SK-N-SH (cell line): ENCODE measurements at regions not wholly inside any gene's neighbourhood (a gene's known extent, or its start where the extent isn't known, plus 50 kb on each side); places are given as distances from the start of the nearest gene placed in this dataset.
A peak's percentile ranks its signal among the peaks of the same experiment; 100 is the strongest.

Experiments used
- ELF1 ChIP-seq: IDR thresholded peaks from 2 replicates; pipeline ENCODE4 v1.4.0; 2012
- EP300 ChIP-seq, 2 experiments: IDR thresholded peaks; 2 replicates each; pipeline versions ENCODE4 v1.4.0 to v1.6.1; 2012; ENCODE audit warnings: borderline replicate concordance in 1 of 2, low read depth in 1 of 2, low read length in 1 of 2
- EZH2phosphoT487 ChIP-seq: fragments of 200-600 bp; sonication (generic); IDR thresholded peaks from 2 replicates; pipeline ENCODE4 v1.6.1; 2017; ENCODE audit warnings: low read depth, mixed run types, mild to moderate bottlenecking, antibody characterized with exemption, moderate library complexity, borderline replicate concordance
- GATA2 ChIP-seq: sonication (generic); formaldehyde crosslinking; IDR thresholded peaks from 2 replicates; pipeline ENCODE4 v1.5.0; 2020; ENCODE audit warnings: mild to moderate bottlenecking, missing genetic modification reagents
- MXI1 ChIP-seq: IDR thresholded peaks from 2 replicates; pipeline ENCODE4 v1.6.1; 2012; ENCODE audit warnings: mild to moderate bottlenecking, low read depth, low read length, improper control_type of control experiment
- POLR2AphosphoS5 ChIP-seq: IDR thresholded peaks from 2 replicates; pipeline ENCODE4 v1.6.1; 2012; ENCODE audit warnings: low read depth, low read length
- RAD21 ChIP-seq: IDR thresholded peaks from 2 replicates; pipeline ENCODE4 v1.6.1; 2012; ENCODE audit warnings: mild to moderate bottlenecking, low read length
- RCOR1 ChIP-seq: fragments of 150-350 bp; IDR thresholded peaks from 2 replicates; pipeline ENCODE4 v1.6.1; 2017; ENCODE audit warnings: antibody characterized with exemption, low read length
- RFX5 ChIP-seq: IDR thresholded peaks from 2 replicates; pipeline ENCODE4 v1.6.1; 2012; ENCODE audit warnings: mild to moderate bottlenecking, improper control_type of control experiment, low read length
- SIN3A ChIP-seq: IDR thresholded peaks from 2 replicates; pipeline ENCODE4 v1.6.1; 2012; ENCODE audit warnings: low read depth, mild to moderate bottlenecking, low read length, moderate library complexity, borderline replicate concordance
- TAF1 ChIP-seq: IDR thresholded peaks from 2 replicates; pipeline ENCODE4 v1.6.1; 2012; ENCODE audit warnings: low read depth, mild to moderate bottlenecking, low read length, moderate library complexity, borderline replicate concordance
- TF ChIP-seq, protein P1 (sequence below): fragments of 200-600 bp; sonication (generic); IDR thresholded peaks from 2 replicates; pipeline ENCODE4 v1.6.1; 2017; ENCODE audit warnings: antibody characterized with exemption, mild to moderate bottlenecking, moderate library complexity
- TF ChIP-seq, protein P2 (sequence below): IDR thresholded peaks from 2 replicates; pipeline ENCODE4 v1.6.1; 2012; ENCODE audit warnings: mild to moderate bottlenecking, low read depth, low read length, moderate library complexity

DNA sequence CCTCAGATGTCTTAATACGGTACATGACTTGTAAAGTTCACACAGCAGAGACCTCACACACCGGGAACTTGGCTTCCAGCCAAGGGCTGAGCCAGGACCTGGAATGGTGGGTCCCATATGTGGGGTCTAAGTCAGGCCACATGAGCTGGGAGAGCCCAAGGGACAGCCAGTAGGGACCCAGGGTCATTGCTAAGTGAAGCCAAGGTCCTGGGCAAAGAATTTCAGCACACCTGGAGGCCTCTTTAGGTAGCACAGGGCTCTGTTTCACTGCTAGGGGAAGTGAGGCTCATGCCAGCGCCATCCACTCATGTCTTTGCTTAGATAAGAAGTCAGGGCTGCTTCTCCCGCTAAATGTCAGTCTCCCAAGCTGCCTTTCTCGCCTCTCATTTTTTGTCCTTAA is 116.6 kb upstream of the TLE3 start:
- TF ChIP-seq, protein P1, sequence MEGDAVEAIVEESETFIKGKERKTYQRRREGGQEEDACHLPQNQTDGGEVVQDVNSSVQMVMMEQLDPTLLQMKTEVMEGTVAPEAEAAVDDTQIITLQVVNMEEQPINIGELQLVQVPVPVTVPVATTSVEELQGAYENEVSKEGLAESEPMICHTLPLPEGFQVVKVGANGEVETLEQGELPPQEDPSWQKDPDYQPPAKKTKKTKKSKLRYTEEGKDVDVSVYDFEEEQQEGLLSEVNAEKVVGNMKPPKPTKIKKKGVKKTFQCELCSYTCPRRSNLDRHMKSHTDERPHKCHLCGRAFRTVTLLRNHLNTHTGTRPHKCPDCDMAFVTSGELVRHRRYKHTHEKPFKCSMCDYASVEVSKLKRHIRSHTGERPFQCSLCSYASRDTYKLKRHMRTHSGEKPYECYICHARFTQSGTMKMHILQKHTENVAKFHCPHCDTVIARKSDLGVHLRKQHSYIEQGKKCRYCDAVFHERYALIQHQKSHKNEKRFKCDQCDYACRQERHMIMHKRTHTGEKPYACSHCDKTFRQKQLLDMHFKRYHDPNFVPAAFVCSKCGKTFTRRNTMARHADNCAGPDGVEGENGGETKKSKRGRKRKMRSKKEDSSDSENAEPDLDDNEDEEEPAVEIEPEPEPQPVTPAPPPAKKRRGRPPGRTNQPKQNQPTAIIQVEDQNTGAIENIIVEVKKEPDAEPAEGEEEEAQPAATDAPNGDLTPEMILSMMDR = peak; percentile 8; the same call in 1 of the 2 replicates
- TF ChIP-seq GATA2 (CRISPR knock-in tag) (no peak), ELF1 (no peak), EZH2phosphoT487 (no peak), SIN3A (no peak), TAF1 (no peak), RAD21 (no peak), POLR2AphosphoS5 (no peak), EP300 (IDR thresholded peaks at IDR 0.05; ENCODE audit: borderline replicate concordance in 1 of 2, low read depth in 1 of 2, low read length in 1 of 2) (no peak), RFX5 (no peak), MXI1 (no peak), RCOR1 (no peak)
- TF ChIP-seq, protein P2, sequence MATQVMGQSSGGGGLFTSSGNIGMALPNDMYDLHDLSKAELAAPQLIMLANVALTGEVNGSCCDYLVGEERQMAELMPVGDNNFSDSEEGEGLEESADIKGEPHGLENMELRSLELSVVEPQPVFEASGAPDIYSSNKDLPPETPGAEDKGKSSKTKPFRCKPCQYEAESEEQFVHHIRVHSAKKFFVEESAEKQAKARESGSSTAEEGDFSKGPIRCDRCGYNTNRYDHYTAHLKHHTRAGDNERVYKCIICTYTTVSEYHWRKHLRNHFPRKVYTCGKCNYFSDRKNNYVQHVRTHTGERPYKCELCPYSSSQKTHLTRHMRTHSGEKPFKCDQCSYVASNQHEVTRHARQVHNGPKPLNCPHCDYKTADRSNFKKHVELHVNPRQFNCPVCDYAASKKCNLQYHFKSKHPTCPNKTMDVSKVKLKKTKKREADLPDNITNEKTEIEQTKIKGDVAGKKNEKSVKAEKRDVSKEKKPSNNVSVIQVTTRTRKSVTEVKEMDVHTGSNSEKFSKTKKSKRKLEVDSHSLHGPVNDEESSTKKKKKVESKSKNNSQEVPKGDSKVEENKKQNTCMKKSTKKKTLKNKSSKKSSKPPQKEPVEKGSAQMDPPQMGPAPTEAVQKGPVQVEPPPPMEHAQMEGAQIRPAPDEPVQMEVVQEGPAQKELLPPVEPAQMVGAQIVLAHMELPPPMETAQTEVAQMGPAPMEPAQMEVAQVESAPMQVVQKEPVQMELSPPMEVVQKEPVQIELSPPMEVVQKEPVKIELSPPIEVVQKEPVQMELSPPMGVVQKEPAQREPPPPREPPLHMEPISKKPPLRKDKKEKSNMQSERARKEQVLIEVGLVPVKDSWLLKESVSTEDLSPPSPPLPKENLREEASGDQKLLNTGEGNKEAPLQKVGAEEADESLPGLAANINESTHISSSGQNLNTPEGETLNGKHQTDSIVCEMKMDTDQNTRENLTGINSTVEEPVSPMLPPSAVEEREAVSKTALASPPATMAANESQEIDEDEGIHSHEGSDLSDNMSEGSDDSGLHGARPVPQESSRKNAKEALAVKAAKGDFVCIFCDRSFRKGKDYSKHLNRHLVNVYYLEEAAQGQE = no peak
